ENCODE measurements at regions not wholly inside any gene's neighbourhood (a gene's known extent, or its start where the extent isn't known, plus 50 kb on each side); places are given as distances from the start of the nearest gene placed in this dataset.
A peak's percentile ranks its signal among the peaks of the same experiment; 100 is the strongest.

DNA sequence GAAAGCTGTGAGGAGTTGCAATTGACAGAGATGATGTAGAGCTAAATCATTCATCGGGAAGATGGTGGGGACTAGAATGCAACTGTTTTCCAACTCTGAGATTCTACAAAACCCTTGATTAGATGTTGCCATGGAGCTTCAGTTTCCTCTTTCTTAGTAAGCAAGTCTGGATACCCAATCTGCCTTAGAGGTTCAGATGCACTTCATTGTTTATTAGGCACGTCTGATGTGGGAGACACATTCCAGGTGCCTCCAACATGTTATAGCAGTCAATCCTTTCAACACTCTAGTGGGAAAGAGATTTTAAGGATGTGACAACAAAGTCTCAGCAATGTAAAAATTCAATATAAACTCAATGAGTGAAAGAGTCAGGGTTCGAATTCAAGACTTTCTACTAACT lies 291.3 kb upstream of the PHYHIPL start:
- DNase-seq (ENCODE audit: low spot score): no peak

DNA sequence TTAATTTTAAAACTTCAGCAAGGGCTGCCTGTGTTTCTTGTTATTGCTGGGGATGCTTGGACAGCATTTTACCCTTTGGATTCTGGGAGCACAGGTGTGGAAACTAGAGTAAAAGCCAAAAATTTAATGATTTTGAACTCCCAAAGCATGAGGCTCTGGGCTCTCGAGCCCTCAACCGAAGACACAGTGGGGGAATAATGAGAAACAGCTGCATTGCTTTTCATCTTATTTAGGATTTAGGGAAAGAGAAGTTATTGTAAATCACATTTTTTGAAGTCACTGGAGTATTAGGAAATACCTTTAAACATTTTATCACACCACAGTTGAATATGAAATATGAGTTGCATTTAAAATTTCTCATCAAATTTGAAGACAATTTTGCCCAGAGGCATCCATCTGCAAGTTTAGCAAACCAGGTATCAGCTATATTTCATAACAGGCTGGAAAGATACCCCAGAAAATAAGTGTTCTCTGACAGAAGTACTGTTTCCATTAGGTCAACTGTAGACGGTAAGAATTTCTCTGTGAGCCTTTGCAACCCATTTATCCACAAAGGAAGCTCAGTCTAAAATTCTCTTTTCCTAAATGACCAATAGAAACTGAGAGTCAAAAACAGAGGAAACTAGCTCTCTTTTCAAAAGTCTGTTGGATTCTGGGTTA lies 290.6 kb upstream of the PHYHIPL start:
- DNase-seq (ENCODE audit: low spot score): no peak

DNA sequence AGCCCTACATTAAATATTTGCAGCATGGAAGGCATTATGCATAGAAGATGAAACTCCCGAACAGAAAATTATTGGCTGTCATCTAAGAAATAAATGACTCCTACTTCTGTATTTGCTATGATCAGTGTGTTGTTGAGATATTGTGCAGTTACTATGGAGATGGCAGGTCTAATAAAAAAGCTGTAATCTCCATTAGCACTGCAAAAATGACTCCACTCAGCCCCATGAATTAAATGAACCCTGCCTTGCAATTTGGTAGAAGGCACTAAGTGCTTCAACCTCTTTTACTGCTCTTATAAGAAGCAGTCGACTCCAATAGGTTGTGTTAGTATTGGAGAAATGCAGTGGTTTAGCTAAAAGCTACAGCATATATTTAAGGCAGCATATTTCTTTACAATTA lies 290.0 kb upstream of the PHYHIPL start:
- no peak for DNase-seq (ENCODE audit: low spot score)

GRCh38 chr10:58887474-58887873 lies 289.0 kb upstream of the PHYHIPL start:
- DNase-seq (ENCODE audit: low spot score): no peak

GRCh38 chr10:58888957-58889356 lies 287.5 kb upstream of the PHYHIPL start:
- no peak for DNase-seq (ENCODE audit: low spot score)

GRCh38 chr10:58892031-58892531 lies 284.4 kb upstream of the PHYHIPL start:
- DNase-seq (ENCODE audit: low spot score): peak; percentile 22

GRCh38 chr10:58894929-58895328 lies 281.5 kb upstream of the PHYHIPL start:
- DNase-seq (ENCODE audit: low spot score): no peak

GRCh38 chr10:58896229-58896628 lies 280.2 kb upstream of the PHYHIPL start:
- no peak for DNase-seq (ENCODE audit: low spot score)

DNA sequence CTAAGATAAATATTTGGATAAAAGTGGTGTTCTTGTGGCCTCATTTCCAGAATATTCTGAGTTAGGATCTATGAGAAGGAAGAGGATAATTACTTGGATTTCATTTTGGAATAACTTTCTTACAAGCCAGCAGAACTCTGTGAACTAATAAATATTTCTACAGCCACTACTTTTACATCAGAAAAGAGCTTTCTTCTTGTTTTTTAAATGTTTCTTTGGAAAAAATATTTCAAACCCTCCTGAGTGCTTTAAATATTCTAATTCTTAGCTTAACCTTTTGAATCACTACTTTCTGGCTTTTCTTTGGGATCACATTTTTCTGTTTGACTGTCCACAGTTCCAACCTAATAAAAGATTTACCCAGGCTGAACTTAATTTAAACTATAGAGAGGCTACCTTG lies 279.2 kb upstream of the PHYHIPL start:
- DNase-seq (ENCODE audit: low spot score): no peak

GRCh38 chr10:58897708-58898107 lies 278.7 kb upstream of the PHYHIPL start:
- no peak for DNase-seq (ENCODE audit: low spot score)

- DNase-seq (ENCODE audit: low spot score): no peak
These were observed 277.4 kb upstream of the PHYHIPL start for GRCh38 chr10:58898854-58899573.

DNA sequence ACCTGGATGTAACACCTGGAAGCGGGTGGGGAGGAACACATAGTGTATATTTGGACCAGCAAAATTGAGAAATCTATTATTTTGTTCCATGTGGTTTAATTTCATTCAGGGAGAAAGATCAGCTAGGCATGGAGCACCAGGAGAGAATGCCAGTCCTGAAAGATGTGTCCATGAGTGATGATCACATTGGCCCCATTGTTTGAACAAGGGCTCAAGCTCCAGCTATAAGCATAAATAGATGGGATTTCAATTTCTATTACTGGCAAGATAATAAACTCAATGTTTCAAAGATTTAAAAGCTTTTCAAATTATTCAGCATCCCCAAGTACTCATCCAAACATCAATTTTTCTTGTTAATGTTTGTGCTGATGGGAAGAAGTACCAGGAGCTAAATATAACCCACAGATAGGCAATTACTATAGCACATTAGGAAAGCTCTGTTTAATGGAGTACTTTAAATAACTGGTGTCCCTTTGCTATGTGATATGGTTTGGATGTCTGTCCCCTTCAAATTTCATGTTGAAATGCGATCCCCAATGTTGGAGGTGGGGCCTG lies 275.3 kb upstream of the PHYHIPL start:
- no peak for DNase-seq (ENCODE audit: low spot score)

DNA sequence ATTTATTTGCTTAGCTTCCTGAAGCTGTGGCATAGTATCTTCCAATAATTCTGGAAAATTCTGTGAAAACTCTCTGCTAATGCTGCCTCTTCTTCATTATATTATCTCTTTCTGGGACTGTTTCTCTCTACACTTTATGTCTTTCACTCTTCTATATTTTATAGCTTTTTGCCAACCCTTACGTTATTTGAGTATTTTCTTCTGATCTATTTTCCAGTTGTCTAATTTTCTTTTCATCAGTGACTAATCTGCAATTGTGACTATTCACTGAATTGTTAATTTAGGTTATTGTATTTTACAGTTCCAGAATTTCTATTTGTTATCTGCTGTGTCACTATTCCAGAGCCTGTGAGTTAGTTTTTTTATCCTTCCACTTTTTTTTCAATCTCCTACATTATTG lies 273.4 kb upstream of the PHYHIPL start:
- no peak for DNase-seq (ENCODE audit: low spot score)

- DNase-seq (ENCODE audit: low spot score): peak; percentile 39
These were observed 266.6 kb upstream of the PHYHIPL start for GRCh38 chr10:58909881-58910280.

GRCh38 chr10:58913717-58914116 lies 262.7 kb upstream of the PHYHIPL start:
- DNase-seq (ENCODE audit: low spot score): no peak

- no peak for DNase-seq (ENCODE audit: low spot score)
These were observed 257.6 kb upstream of the PHYHIPL start for GRCh38 chr10:58918887-58919286.

DNA sequence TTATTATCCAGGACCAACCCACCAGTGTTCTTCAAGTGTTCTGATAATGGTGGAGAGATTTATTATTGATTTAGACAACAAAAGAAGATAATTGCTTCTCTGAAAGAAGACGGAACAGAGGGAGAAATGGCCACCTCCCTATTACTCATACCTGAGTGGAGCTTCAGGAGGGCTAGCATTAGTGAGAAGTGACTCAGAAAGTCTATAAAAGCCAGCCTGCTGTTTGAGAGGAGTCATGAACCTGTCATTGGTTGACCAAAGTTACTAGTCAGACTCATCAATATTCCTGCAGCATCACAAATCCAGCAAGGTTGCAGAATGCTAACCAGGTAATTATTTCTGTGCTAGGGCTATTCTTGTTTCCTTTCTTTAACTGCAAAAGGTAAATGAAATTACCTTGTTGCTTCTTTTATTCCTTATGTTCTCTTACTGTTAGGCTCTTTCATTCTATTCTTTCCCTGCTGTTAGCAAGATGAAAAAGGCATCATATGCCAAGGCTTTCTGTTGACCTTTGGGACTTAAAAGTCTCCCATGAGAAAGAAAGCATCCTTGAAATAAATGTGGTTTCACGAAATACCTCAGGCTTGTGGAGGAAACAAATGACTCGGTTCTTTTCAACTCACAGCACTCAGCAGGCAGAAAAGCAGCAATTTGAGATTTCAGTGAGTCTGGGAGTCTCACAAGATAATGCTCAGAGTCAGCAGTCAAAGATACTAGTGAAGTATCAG lies 256.4 kb upstream of the PHYHIPL start:
- peak; percentile 58 for DNase-seq (ENCODE audit: low spot score)

DNA sequence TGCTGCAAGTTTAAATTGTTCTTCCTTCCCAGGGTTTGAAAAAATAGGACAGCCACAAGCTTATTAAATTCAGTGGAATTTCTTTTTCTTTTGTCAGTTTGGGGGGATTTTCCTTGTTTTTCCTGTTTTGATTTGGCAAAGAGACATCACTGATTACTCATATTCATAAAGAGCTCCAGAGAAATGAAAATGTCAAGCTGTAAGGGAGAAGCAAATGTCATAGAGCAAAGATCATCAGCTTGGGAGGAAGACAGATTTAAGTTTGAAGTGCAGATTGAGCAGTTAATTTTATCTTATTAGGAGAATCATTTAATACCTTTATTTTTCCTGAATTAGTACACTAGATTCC lies 255.8 kb upstream of the PHYHIPL start:
- DNase-seq (ENCODE audit: low spot score): no peak

DNA sequence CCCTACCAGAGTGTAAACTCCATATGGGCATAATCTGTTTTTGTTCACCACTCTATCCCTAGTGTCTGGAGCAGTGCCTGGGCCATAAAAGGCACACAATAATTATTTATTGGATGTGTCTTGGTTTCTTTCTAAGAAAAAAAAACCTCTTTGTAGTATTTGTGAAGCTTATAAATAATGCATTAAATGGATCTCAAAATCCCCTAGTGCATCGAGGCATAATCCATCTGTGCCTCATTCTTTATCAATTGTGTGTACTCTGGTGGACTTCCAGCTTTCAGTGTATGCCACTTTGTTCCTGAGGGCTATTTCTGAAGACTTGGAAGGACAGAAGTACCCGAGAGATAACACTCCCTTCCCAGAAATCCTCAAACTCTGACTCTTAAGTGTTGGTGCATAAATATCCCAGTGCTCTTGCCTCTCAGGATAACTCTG lies 255.0 kb upstream of the PHYHIPL start:
- DNase-seq (ENCODE audit: low spot score): no peak

- no peak for DNase-seq (ENCODE audit: low spot score)
These were observed 251.1 kb upstream of the PHYHIPL start for GRCh38 chr10:58925381-58925780.

DNA sequence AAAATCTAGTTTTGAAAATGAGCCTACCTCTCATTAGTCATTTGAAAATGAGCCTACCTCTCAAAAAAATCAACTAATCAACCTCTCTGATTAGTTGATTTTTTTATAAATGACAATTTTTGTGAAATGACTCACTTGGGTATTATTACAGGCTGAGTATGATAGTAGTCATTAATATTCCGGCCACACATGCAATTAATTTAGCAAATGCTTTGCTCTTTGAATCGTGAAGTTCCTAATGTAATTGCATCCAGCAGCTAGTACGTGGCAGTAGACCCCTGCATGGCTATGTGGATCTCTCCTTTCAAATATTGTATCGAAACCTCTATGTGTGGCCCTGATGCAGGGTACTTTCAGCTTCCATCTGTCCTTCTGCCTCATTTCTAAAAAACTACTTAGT lies 245.9 kb upstream of the PHYHIPL start:
- DNase-seq (ENCODE audit: low spot score): peak; percentile 20

GRCh38 chr10:58932126-58932525 lies 244.3 kb upstream of the PHYHIPL start:
- DNase-seq (ENCODE audit: low spot score): peak; percentile 25

All from AG20443 (cell line).